SU-DHL-6 (cell line): ENCODE measurements at regions not wholly inside any gene's neighbourhood (a gene's known extent, or its start where the extent isn't known, plus 50 kb on each side); places are given as distances from the start of the nearest gene placed in this dataset.

Source experiments
- CTCF ChIP-seq: fragments of 200-600 bp; sonication (generic); IDR thresholded peaks from one replicate; pipeline ENCODE4 v1.5.1; 2017; ENCODE audit warnings: antibody characterized with exemption, mild to moderate bottlenecking, low read length, moderate library complexity; ENCODE audit not compliant: insufficient read depth, poor library complexity, severe bottlenecking
- EZH2phosphoT487 ChIP-seq: fragments of 200-600 bp; sonication (generic), shearing (Covaris generic); conservative IDR thresholded peaks from 2 replicates; pipeline ENCODE4 v1.6.1; 2018; ENCODE audit warnings: mild to moderate bottlenecking, antibody characterized with exemption, low read length, moderate library complexity, mixed read lengths

DNA sequence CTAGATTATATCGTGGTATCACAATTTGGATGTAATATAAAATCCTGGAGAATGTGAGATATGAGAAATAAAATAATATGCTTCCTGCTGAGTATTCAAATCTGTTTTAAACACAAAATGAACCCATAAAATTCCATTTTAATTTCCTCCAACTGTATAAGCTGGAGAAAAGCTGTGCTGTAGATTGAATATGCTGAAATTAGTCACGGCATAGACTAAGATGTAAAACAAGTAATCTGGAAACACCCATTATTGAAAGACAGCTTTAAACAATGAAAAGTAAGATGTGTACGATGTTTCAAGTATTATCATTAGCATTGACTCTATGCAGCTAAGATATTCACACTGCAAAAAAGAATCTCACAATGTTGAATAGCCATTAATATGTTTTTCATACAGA is 403.4 kb upstream of the BRINP3 start:
- no peak for TF ChIP-seq CTCF
- TF ChIP-seq EZH2phosphoT487 = no peak
